GM12878 (cell line): ENCODE measurements at regions not wholly inside any gene's neighbourhood (a gene's known extent, or its start where the extent isn't known, plus 50 kb on each side); places are given as distances from the start of the nearest gene placed in this dataset.

ENCODE experiments used
- EGR1 ChIP-seq, 2 experiments: IDR thresholded peaks; 1 replicate in 1 of 2; 2 replicates in 1 of 2; pipeline ENCODE4 v1.6.1; 2011 to 2012; ENCODE audit warnings: low read depth in 2 of 2, low read length in 2 of 2, borderline replicate concordance in 1 of 2, mild to moderate bottlenecking in 1 of 2, moderate library complexity in 1 of 2
- EZH2 ChIP-seq: IDR thresholded peaks from 2 replicates; pipeline ENCODE4 v1.6.1; 2012; ENCODE audit warnings: low read depth, mild to moderate bottlenecking, control low read depth, inconsistent platforms, low read length, borderline replicate concordance; ENCODE audit not compliant: control insufficient read depth
- FOXK2 ChIP-seq: fragments of 450-650 bp; IDR thresholded peaks from 2 replicates; pipeline ENCODE4 v1.6.1; 2017; ENCODE audit warnings: mild to moderate bottlenecking, moderate library complexity
- IKZF2 ChIP-seq, 2 experiments: fragments of 450-650 bp; IDR thresholded peaks; 2 replicates each; pipeline ENCODE4 v1.6.1; 2017; ENCODE audit warnings: mild to moderate bottlenecking in 2 of 2, moderate library complexity in 2 of 2
- MTA3 ChIP-seq: IDR thresholded peaks from 2 replicates; pipeline ENCODE4 v1.6.1; 2012; ENCODE audit warnings: low read length, inconsistent platforms, borderline replicate concordance
- PAX5 ChIP-seq: IDR thresholded peaks from 2 replicates; pipeline ENCODE4 v1.6.1; 2011; ENCODE audit warnings: low read depth, low read length, borderline replicate concordance
- POLR2A ChIP-seq: IDR thresholded peaks from 2 replicates; pipeline ENCODE4 v1.6.1; 2011; ENCODE audit warnings: low read depth, mild to moderate bottlenecking, low read length
- SP1 ChIP-seq: IDR thresholded peaks from one replicate; pipeline ENCODE4 v1.6.1; 2011; ENCODE audit warnings: low read depth, low read length
- TBL1XR1 ChIP-seq: IDR thresholded peaks from 2 replicates; pipeline ENCODE4 v1.6.1; 2012; ENCODE audit warnings: low read depth, low read length, improper control_type of control experiment
- USF2 ChIP-seq: IDR thresholded peaks from 2 replicates; pipeline ENCODE4 v1.6.1; 2011; ENCODE audit warnings: low read depth, low read length, improper control_type of control experiment, borderline replicate concordance
- TF ChIP-seq, protein P1 (sequence below), 3 experiments: IDR thresholded peaks in 2 of 3; conservative IDR thresholded peaks in 1 of 3; 2 replicates each; pipeline ENCODE4 v1.5.1; 2011; ENCODE audit warnings: low read depth in 3 of 3, low read length in 3 of 3, mild to moderate bottlenecking in 3 of 3, control low read depth in 2 of 3, moderate library complexity in 2 of 3, inconsistent platforms in 1 of 3, mixed read lengths in 1 of 3; ENCODE audit not compliant: control insufficient read depth in 2 of 3, insufficient read depth in 1 of 3; ENCODE audit errors: extremely low read depth in 1 of 3

GRCh38 chr15:69693059-69693458 lies 240.4 kb downstream of the RPLP1 start:
- no peak for TF ChIP-seq IKZF2 (IDR thresholded peaks at IDR 0.05)
- no peak for TF ChIP-seq EGR1 (IDR thresholded peaks at IDR 0.05; ENCODE audit: borderline replicate concordance in 1 of 2, low read depth in 2 of 2, low read length in 2 of 2)
- no peak for TF ChIP-seq USF2
- no peak for TF ChIP-seq FOXK2
- TF ChIP-seq EZH2: no peak
- TF ChIP-seq, protein P1, sequence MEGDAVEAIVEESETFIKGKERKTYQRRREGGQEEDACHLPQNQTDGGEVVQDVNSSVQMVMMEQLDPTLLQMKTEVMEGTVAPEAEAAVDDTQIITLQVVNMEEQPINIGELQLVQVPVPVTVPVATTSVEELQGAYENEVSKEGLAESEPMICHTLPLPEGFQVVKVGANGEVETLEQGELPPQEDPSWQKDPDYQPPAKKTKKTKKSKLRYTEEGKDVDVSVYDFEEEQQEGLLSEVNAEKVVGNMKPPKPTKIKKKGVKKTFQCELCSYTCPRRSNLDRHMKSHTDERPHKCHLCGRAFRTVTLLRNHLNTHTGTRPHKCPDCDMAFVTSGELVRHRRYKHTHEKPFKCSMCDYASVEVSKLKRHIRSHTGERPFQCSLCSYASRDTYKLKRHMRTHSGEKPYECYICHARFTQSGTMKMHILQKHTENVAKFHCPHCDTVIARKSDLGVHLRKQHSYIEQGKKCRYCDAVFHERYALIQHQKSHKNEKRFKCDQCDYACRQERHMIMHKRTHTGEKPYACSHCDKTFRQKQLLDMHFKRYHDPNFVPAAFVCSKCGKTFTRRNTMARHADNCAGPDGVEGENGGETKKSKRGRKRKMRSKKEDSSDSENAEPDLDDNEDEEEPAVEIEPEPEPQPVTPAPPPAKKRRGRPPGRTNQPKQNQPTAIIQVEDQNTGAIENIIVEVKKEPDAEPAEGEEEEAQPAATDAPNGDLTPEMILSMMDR (IDR thresholded peaks at IDR 0.05 in 2 of 3, conservative IDR thresholded peaks at IDR 0.05 in 1 of 3; ENCODE audit: control insufficient read depth in 2 of 3, extremely low read depth in 1 of 3, insufficient read depth in 1 of 3, low read depth in 3 of 3, low read length in 3 of 3): no peak
- no peak for TF ChIP-seq TBL1XR1
- TF ChIP-seq POLR2A: no peak
- TF ChIP-seq MTA3: no peak
- TF ChIP-seq SP1: no peak
- no peak for TF ChIP-seq PAX5
